Right hindlimb (tissue), 1 donor: ENCODE measurements at regions not wholly inside any gene's neighbourhood (a gene's known extent, or its start where the extent isn't known, plus 50 kb on each side); places are given as distances from the start of the nearest gene placed in this dataset.

Experiments used
- DNase-seq: peaks from one replicate; pipeline ENCODE4 v3.0.0-alpha.2; 2018

- no peak for DNase-seq
These were observed 477.7 kb downstream of the PDGFC start for GRCh38 chr4:156493858-156494257.

GRCh38 chr4:156487107-156487506 is 484.5 kb downstream of the PDGFC start:
- DNase-seq = no peak

DNA sequence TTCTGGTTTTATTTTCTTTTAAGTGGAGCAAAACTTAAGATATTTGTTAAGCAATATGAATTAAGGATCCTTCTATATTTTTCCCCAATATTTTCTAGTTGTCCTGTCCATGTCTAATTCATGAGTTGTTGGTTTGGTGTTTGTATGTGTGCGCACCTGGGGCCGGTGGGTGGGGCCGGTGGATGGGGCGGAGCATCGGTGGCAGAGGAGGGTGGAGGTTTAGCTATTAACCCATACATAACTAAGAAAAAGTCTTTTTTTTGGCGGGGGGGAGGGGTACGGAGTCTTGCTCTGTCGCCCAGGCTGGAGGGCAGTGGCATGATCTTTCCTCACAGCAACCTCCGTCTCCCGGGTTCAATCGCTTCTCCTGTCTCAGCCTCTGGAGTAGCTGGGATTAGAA is 489.8 kb downstream of the PDGFC start:
- no peak for DNase-seq

DNA sequence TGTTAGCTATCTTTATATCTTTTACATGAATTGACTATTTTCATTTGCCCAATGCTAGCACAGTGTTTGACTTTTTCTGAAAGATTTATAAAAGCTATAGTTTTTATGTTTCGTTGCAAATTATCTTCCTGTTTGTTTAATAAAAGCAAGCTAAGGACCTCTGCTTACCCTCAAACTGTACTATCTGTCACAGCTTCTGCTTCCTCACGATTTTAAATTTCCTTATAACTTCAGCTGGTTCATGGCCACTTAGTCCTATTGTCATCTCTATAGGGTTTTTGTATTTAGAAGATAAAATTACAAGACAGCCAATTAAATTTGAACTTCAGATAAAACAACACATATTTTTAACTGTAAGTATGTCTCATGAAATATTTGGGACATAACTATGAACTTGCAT is 494.0 kb downstream of the PDGFC start:
- no peak for DNase-seq

DNA sequence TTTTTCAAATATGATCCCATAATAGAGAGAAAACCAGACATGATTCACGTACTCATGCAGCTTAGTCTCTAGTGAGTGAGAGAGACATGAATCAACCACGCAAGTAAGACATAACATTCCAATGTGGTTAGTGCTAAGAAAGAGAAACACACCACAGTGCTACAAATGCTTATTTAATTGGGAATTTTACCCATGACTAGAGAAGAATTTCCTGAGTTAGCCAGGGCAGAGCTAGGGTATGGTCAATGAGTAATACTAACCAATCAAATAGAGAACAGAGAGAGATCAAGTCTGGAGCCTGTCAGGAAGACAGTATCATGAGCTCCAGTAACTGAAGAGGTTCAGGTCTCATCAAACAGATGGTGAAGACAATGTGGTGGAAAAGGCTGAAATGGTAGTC is 495.2 kb downstream of the PDGFC start:
- no peak for DNase-seq

- DNase-seq = no peak
These were observed 496.3 kb downstream of the PDGFC start for GRCh38 chr4:156475322-156475721.

GRCh38 chr4:156473151-156473550 is 498.4 kb downstream of the PDGFC start:
- no peak for DNase-seq

DNA sequence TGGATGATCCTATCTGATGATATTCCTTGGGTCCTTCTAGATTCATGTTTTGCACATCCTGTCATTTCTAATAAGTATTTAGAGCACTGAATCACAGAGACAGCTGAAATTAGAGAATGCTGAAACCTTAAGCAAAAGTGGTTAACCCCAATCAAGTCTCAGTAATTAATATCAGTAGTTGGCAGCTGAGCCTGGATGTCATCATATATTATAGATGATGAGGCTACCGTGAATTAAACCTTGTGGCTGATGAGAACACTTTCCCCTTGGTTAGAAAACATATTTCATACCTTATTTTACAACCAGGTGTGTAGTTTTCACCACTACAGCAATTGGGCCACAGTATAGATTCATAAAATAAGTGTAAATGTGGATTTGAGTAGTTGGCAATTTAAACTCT is 499.0 kb downstream of the PDGFC start:
- DNase-seq = no peak

GRCh38 chr4:156459584-156459983 is 505.9 kb upstream of the CTSO start:
- no peak for DNase-seq

DNA sequence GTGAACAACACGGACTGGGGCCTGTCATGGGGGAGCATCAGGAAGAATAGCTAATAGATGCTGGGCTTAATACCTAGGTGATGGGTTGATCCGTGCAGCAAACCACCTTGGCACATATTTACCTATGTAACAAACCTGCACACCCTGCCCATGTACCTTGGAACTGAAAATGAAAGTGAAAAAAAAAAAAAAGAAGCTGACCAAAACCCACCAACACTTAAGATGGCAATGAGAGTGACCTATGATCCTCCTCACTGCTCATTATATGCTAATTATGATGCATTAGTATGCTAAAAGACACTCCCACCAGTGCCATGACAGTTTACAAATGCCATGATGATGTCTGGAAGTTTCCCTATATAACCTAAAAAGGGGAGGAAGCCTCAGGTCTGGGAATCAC is 503.2 kb upstream of the CTSO start:
- no peak for DNase-seq

- no peak for DNase-seq
These were observed 489.8 kb upstream of the CTSO start for GRCh38 chr4:156443488-156443887.

DNA sequence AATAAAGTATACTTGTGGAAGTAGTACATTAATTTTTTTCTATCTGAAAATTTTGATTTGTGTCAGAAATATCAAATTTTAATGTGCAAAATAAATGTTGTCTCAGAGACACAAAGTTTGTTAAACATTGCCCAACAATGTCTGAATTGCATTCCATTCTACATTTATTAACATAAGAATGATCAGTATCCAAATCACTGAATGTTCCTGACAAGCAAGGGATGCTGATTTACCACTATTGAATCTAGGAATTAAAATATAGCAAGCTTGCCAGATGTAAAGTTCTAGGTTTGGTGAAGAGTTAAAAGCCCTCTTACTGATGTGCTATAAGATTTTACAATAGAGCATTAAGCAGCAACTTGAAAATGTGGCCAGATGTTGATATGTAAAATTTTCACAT is 489.2 kb upstream of the CTSO start:
- DNase-seq = no peak

GRCh38 chr4:156439576-156440200 is 486.0 kb upstream of the CTSO start:
- DNase-seq = peak; percentile 34

GRCh38 chr4:156437666-156438065 is 484.0 kb upstream of the CTSO start:
- DNase-seq = no peak

GRCh38 chr4:156422576-156422975 is 468.9 kb upstream of the CTSO start:
- DNase-seq = no peak

DNA sequence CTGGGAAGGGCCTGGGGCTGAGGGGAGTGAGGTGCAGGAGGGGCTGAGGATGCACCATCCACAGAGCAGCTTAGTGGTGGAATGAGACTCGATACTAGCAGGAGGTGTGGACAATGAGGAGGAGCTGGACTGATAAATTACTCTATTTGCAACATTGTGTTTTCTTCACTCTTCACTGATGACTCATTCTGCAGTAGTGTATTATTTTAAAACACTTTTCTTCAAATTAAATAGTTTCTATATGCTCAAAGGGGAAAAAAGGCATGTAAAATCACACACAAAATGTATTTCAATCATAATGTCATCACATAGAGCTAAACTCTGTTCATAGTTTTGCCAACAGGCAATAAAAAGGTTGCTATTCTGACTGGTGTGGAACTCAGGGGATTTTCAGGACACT is 467.0 kb upstream of the CTSO start:
- DNase-seq = no peak

DNA sequence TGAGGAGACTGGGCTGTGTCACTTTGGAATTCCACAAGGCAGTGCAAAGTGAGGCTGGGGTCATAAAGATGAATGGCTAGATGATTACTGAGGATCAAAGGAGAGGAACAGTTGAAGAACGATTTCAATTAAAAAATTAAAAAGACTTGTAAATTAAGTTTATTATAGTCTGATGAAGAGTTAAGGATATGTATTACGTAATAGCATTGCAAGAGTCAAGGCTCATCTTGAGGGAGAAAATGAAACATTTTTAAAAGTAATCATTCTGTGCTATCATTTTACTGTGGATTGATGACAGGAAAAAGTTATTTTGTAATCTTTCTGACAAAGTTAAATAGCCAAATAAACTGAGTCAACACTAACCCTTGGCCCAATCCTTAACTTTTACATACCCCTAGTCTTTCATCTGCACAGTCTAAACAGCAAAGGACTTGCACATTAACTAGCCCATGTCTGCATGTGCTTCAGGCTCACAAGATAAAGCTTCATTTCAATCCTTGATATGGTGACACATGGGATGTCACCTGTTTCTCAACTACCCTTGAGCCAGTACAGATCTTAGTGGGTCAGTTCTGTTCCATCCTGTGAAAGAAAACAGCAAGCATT is 465.5 kb upstream of the CTSO start:
- no peak for DNase-seq

DNA sequence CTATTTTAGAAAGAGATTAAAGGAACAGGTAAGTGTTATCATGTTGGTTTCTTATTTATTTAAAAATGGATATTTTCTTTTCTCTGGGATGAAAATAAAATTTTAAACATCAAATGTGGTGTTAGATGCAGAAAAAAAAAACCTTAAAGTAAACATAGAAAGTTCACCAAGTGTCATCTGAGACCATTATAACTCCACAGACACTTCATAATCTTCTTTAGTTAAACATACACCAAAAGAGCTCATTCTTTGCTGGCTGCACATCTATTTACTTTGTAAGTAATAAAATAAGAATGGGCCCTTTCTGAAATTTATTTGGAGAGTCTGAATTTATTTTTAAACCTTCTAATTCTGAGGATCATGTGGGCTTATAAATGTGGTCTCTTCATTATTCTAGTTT is 460.7 kb upstream of the CTSO start:
- no peak for DNase-seq

DNA sequence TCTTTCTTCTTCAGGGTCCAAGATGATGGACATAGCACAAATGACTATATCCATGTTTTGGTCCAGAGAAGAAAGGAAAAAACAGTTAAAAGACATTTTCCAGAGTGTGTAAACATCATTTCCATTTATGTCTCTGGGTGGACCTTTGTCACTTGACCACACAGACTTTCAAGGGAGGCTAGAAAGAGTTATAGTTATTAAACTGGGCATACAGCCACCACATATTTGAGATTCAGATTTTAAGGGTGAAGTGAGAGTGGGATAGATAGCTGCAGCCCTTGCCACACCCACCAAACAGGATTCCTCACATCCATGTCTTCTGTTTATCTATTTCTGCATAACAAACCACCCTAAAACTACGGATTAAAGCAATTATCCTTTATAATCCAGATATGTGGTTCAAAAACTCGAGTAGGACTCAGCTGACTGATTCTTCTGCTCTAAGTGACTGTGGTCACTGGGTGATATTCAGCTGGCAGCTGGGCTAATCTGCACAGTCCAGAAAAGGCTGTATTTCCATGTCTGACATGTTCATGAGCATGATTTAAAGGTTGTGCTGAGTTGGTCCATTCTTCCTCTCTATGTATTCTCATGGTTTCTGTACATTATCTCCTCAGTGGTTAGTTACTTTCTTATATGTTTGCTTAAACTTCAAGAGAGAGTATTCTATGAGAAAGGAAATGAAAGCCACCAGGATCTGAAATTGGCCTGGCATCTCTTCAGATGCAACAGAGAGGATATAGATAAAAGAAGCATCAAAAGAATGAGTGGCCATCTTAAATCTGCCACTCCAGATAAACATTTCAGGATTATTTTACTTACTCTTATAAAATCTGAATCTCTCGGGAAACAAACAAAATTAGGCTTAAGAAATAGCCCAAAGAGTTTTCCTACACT is 459.8 kb upstream of the CTSO start:
- DNase-seq = no peak

DNA sequence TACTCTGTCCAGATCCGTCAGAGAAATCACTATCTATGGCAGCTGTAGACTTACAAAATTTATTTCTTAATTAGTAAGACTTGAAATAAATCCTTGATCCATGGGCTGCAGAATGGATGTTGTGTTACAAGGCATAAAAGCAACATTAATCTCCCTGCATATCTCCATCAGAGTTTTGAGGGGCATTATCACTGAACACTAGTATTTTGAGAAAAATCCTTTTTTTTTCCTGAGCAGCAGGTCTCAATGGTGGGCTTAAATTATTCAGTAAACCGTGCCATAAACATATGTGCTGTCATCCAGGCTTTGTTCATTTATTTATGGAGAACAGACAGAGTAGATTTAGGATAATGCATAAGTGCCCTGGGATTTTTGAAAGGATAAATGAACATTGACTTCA is 457.9 kb upstream of the CTSO start:
- no peak for DNase-seq

DNA sequence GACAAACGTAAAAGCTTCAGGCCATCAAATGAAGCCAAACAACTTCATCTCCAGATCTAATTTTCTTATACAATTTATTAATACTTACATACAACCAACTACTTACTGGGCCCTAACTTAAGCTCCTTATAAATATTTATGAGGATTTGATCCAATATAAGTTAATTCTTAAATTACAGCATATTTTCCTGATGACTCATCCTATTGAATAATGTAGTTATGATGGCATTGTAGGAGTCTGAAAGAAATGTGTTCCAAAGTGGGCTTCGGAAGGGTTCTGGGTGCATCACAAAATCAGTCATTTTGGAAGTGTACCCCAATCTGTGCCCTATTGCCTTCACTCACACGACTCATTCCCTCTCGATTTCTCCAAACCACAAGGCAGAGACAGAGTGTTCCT is 455.1 kb upstream of the CTSO start:
- no peak for DNase-seq

GRCh38 chr4:156401371-156401770 is 447.7 kb upstream of the CTSO start:
- no peak for DNase-seq

DNA sequence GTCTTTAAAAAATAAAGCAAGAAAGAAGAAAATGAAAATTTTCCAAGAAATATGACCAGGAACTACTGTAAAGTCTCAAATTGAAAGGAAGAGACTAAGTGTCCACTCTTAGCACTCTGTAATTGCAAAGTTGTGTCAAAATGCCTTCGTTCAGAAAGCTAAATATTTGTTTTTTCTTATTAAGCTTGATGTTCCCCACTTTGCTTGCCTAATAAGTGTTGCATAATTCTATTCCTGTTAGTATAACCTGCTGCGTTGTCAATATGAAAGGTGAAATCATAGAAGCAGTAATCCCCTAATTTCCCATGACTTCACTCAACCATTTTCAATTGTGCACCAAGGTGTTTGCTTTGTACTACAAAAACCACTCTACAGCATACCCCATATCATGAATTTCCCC is 442.9 kb upstream of the CTSO start:
- DNase-seq = no peak

DNA sequence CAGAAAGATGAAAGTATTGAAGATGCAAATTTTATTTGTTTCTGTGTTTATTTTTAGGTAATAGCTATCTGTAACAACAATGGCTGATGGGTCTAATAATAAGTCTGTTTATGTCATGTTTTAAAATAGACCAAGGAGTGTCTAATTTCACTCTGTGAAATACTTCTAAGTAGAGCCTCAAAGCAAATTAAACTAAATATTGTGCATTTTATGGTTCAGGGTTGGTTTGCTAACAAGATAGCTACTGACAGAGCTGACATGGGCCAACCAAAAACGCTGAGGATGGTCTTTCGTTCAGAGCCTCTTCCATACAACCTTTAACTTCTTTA is 437.6 kb upstream of the CTSO start:
- DNase-seq = no peak
